Naive thymus-derived CD4-positive, alpha-beta T cell (primary cell): ENCODE measurements at regions not wholly inside any gene's neighbourhood (a gene's known extent, or its start where the extent isn't known, plus 50 kb on each side); places are given as distances from the start of the nearest gene placed in this dataset.
"Not testable (repeated sequence)": the region's sequence is repeated elsewhere in the genome, so short reads cannot be mapped to it uniquely, and the experiment has no call there.

Source experiments
- ATAC-seq: fragments of 150-1000 bp; cut with Tn5 transposase; 2 replicates; pipeline ENCODE4 v1.10.0; 2021; ENCODE audit warnings: mild to moderate bottlenecking, moderate library complexity
- CTCF ChIA-PET: fragments of 350-600 bp; sonication (Branson Sonifier 250); formaldehyde crosslinking; loops from one replicate; lab custom pipeline; 2021; ENCODE audit warnings: antibody characterized with exemption; lab: Charles Lee
- POLR2A ChIA-PET: fragments of 350-600 bp; sonication (Branson Sonifier 250); formaldehyde crosslinking; loops from one replicate; lab custom pipeline; 2021; ENCODE audit warnings: antibody characterized with exemption, inconsistent platforms; lab: Charles Lee
- DNase-seq, 9 donors: peaks; one replicate each; pipeline versions ENCODE4 v3.0.0 to v3.0.0-alpha.2; 2020 to 2022; ENCODE audit warnings: mixed read lengths in 1 of 9
- H3K27ac ChIP-seq: one replicate; pipeline ENCODE4 v1.7.0; 2013; ENCODE audit warnings: mild to moderate bottlenecking, low read depth, low read length, moderate library complexity
- H3K27me3 ChIP-seq, 2 donors: one replicate each; pipeline ENCODE4 v1.7.0; 2013; ENCODE audit warnings: low read length in 2 of 2, mild to moderate bottlenecking in 2 of 2, moderate library complexity in 2 of 2; ENCODE audit not compliant: control insufficient read depth in 2 of 2, insufficient read depth in 2 of 2
- H3K36me3 ChIP-seq, 3 experiments: 1 replicate in 2 of 3; 2 replicates in 1 of 3; pipeline ENCODE4 v1.7.0; 2013; ENCODE audit warnings: low read length in 3 of 3, mild to moderate bottlenecking in 3 of 3, moderate library complexity in 1 of 3; ENCODE audit not compliant: insufficient read depth in 3 of 3, control insufficient read depth in 2 of 3
- H3K4me1 ChIP-seq, 2 donors: one replicate each; pipeline ENCODE4 v1.7.0; 2013; ENCODE audit warnings: low read length in 2 of 2, mild to moderate bottlenecking in 2 of 2, moderate library complexity in 1 of 2; ENCODE audit not compliant: control insufficient read depth in 2 of 2, insufficient read depth in 2 of 2
- H3K4me3 ChIP-seq: 2 replicates; pipeline ENCODE4 v1.7.0; 2013; ENCODE audit warnings: mild to moderate bottlenecking, low read length
- H3K9me3 ChIP-seq, 3 experiments: 1 replicate in 2 of 3; 2 replicates in 1 of 3; pipeline ENCODE4 v1.7.0; 2013; ENCODE audit warnings: low read length in 3 of 3; ENCODE audit not compliant: control insufficient read depth in 2 of 3
- H3K27ac Mint-ChIP-seq, 9 donors: one replicate each; pipeline ENCODE4 v1.8.0; 2020 to 2022; ENCODE audit warnings: mixed read lengths in 9 of 9, mild to moderate bottlenecking in 8 of 9, moderate library complexity in 5 of 9, inconsistent platforms in 2 of 9
- H3K27me3 Mint-ChIP-seq, 5 donors: one replicate each; pipeline ENCODE4 v1.8.0; 2021 to 2022; ENCODE audit warnings: mixed read lengths in 5 of 5, mild to moderate bottlenecking in 1 of 5
- H3K36me3 Mint-ChIP-seq, 5 donors: one replicate each; pipeline ENCODE4 v1.8.0; 2020 to 2022; ENCODE audit warnings: mixed read lengths in 5 of 5, mild to moderate bottlenecking in 3 of 5, inconsistent platforms in 1 of 5
- H3K4me1 Mint-ChIP-seq, 7 donors: one replicate each; pipeline ENCODE4 v1.8.0; 2020 to 2022; ENCODE audit warnings: mixed read lengths in 7 of 7, mild to moderate bottlenecking in 3 of 7, inconsistent platforms in 1 of 7
- H3K4me3 Mint-ChIP-seq, 10 donors: one replicate each; pipeline ENCODE4 v1.8.0; 2020 to 2022; ENCODE audit warnings: mild to moderate bottlenecking in 10 of 10, mixed read lengths in 10 of 10, moderate library complexity in 6 of 10, inconsistent platforms in 2 of 10
- H3K9me3 Mint-ChIP-seq, 11 donors: one replicate each; pipeline ENCODE4 v1.8.0; 2020 to 2022; ENCODE audit warnings: mixed read lengths in 11 of 11, mild to moderate bottlenecking in 4 of 11, inconsistent platforms in 1 of 11, moderate library complexity in 1 of 11
- intact Hi-C, 2 donors: fragments of 100-400 bp; cut with micrococcal nuclease; formaldehyde crosslinking; loops; one replicate each; pipeline ENCODE4 v1.15.1; 2023

DNA sequence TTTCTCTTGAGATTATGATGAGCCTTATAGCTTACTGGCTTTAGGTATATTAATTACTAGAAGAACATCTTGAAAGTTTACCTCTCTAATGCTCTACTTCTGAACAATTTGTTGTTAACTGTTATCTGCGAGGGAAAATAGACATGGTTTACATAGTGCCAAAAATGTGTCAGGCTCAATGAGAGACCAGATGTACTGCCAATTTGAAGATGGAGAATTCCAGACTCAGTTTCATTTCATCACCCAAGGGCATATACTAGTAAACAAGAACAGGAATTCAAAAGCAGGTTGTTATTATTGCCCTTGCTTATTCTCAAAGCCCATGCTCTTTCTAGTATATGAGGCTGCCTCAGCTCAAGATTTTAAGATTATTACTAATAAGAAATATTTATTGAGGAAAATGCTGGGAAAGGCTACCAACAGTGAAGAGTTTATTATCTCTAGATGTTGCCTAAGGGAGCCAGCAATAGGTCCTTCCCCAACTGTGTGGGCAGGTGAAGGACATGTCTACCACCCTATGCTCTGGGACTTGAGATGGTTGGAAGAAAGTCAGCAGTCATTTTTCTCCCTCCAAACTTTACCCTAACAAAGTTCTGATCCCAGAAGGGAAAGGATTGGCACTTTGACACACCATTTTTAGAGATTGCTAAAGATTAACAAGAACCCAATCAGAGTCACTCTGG is 792.7 kb downstream of the METTL4 start:
- H3K9me3 Mint-ChIP-seq, result peaks cover 0 to 8% (median 1%) of the 10 kb centered on the region in 11 donors
- no peaks in the 10 kb centered on the region for H3K4me1 Mint-ChIP-seq
- no peak overlapping the region for H3K4me3 Mint-ChIP-seq
- Histone ChIP-seq H3K27ac (no peak overlapping the region), H3K4me3 (no peak overlapping the region), H3K9me3 (no peaks in the 10 kb centered on the region), H3K27me3 (no peaks in the 10 kb centered on the region), H3K4me1 (no peaks in the 10 kb centered on the region), H3K36me3 (no peaks in the 10 kb centered on the region)
- no peak for ATAC-seq
- no peak for DNase-seq
- no peaks in the 10 kb centered on the region for H3K27me3 Mint-ChIP-seq
- H3K27ac Mint-ChIP-seq, result no peak overlapping the region
- intact Hi-C loops, result no loop called here
- ChIA-PET POLR2A (no interaction called here), CTCF (no interaction called here)
- no peaks in the 10 kb centered on the region for H3K36me3 Mint-ChIP-seq

DNA sequence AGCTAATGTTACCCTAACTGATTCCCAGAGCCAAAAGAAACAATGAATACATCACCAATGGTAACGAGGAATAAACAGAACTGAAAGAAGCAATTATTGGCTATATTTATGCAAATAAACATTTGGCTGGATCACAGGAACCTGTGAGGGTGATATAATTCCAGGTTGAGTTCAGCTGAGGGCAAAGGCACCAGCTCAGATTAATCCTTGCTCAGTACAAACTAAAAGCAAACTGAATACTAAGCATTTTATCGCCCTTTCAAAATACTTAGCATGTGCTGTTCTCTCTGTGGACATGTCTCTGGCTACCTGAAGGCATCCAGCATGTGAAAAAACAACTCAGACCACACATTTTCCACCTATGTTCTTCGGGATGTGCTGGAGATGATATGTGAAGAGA is 791.7 kb downstream of the METTL4 start:
- Histone ChIP-seq H3K4me1 (no peaks in the 10 kb centered on the region), H3K9me3 (no peaks in the 10 kb centered on the region), H3K27me3 (no peaks in the 10 kb centered on the region), H3K27ac (no peak overlapping the region), H3K4me3 (no peak overlapping the region), H3K36me3 (no peaks in the 10 kb centered on the region)
- ChIA-PET POLR2A (no interaction called here), CTCF (no interaction called here)
- H3K27ac Mint-ChIP-seq, result no peak overlapping the region
- DNase-seq, result no peak
- intact Hi-C loops, result no loop called here
- H3K4me1 Mint-ChIP-seq, result no peaks in the 10 kb centered on the region
- peaks cover 0 to 8% (median 1%) of the 10 kb centered on the region in 11 donors for H3K9me3 Mint-ChIP-seq
- no peaks in the 10 kb centered on the region for H3K36me3 Mint-ChIP-seq
- no peaks in the 10 kb centered on the region for H3K27me3 Mint-ChIP-seq
- ATAC-seq, result no peak
- no peak overlapping the region for H3K4me3 Mint-ChIP-seq

DNA sequence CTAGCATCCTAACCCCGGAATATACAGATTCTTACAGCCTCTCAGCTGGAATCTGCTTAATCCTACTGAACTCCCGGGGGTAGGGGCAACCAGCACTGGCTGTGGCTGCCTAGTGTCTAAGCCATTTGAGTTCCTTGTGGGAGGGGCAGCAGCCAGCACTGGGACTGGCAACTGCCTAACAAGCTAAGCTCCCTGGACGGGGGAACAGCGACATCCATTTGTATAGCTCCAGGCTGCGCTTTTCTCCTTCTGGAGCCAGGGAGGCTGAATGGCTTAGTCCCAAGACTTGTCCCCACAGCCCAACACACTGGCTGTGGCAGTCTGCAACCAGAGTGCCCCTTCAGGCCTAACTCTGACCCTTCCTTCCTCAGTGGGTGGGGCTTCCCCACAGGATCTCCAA is 787.2 kb downstream of the METTL4 start:
- intact Hi-C loops, result no loop called here
- H3K4me3 Mint-ChIP-seq, result no peak overlapping the region
- no peak overlapping the region for H3K27ac Mint-ChIP-seq

DNA sequence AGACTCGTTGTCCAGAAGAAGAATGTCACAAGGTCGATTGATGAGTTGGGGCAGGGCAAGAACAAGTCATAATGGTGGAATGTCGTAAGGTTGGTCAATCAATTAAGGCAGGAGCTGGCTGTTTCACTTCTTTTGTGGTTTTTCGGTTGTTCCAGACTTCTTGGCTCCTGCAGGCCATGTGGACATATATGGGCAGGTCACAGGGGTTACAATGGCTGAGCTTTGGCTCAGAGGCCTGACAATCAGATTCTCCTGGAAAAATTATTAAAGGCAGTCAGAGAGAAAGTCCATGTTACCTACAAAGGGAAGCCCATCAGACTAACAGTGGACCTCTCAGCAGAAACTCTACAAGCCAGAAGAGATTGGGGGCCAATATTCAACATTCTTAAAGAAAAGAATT is 785.3 kb downstream of the METTL4 start:
- H3K4me1 Mint-ChIP-seq, H3K27me3 Mint-ChIP-seq, H3K9me3 ChIP-seq, ATAC-seq, H3K27ac ChIP-seq, H3K36me3 ChIP-seq, H3K4me3 ChIP-seq, H3K27me3 ChIP-seq, CTCF ChIA-PET, intact Hi-C loops, H3K4me1 ChIP-seq, H3K27ac Mint-ChIP-seq, H3K36me3 Mint-ChIP-seq, DNase-seq, H3K4me3 Mint-ChIP-seq: not testable (repeated sequence)
- POLR2A ChIA-PET, result interaction anchor here (0.6 kb wide), 1 partner anchor 246 kb away, joined by 4 read pairs; no protein-coding TSS in a partner anchor
- H3K9me3 Mint-ChIP-seq, result peaks cover 0 to 16% (median 7%) of the 10 kb centered on the region in 11 donors

More for the DNA sequence above, 787.2 kb downstream of the METTL4 start:
- Mint-ChIP-seq H3K9me3 (peaks cover 0 to 16% (median 7%) of the 10 kb centered on the region in 11 donors), H3K36me3 (peaks cover 0 to 3% (median 0%) of the 10 kb centered on the region in 5 donors), H3K27me3 (peaks cover 0 to 4% (median 0%) of the 10 kb centered on the region in 5 donors), H3K4me1 (no peaks in the 10 kb centered on the region)
- CTCF ChIA-PET, result no interaction called here
- no peak overlapping the region for H3K4me3 ChIP-seq
- no peaks in the 10 kb centered on the region for H3K4me1 ChIP-seq
- no peak for DNase-seq
- ATAC-seq, result no peak
- H3K27ac ChIP-seq, result no peak overlapping the region
- POLR2A ChIA-PET, result no interaction called here
- H3K27me3 ChIP-seq, result no peaks in the 10 kb centered on the region
- no peaks in the 10 kb centered on the region for H3K36me3 ChIP-seq
- H3K9me3 ChIP-seq, result no peaks in the 10 kb centered on the region

DNA sequence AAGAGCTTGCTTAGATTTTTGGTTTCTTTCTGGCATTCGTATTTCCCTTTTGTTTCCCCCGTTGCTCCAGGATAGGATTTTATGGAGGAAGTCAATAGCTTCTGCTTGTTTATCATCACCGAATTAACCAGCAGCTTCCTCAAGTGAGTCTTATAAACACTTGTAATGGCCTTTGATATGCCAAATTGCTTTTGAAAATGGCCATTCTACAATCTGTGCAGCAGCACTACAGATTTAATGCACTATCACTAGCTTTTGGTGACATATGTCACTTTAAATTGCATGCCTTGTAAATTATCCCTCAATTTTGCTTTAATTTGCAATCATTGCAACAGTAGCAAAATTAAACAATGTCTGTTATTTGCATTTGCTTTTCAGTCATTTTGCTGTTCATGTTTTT is 774.7 kb downstream of the METTL4 start:
- H3K27me3 ChIP-seq, result no peaks in the 10 kb centered on the region
- ChIA-PET POLR2A (no interaction called here), CTCF (no interaction called here)
- intact Hi-C loops, result no loop called here
- peaks cover 0 to 5% (median 0%) of the 10 kb centered on the region in 11 donors for H3K9me3 Mint-ChIP-seq
- no peak for ATAC-seq
- no peak for DNase-seq
- H3K27ac Mint-ChIP-seq, result no peak overlapping the region
- H3K36me3 ChIP-seq, result no peaks in the 10 kb centered on the region
- H3K4me1 Mint-ChIP-seq, result no peaks in the 10 kb centered on the region
- H3K4me3 ChIP-seq, result no peak overlapping the region
- no peak overlapping the region for H3K27ac ChIP-seq
- H3K4me3 Mint-ChIP-seq, result no peak overlapping the region
- no peaks in the 10 kb centered on the region for H3K9me3 ChIP-seq
- H3K27me3 Mint-ChIP-seq, result no peaks in the 10 kb centered on the region
- H3K36me3 Mint-ChIP-seq, result peaks cover 0 to 4% (median 0%) of the 10 kb centered on the region in 5 donors
- no peaks in the 10 kb centered on the region for H3K4me1 ChIP-seq

DNA sequence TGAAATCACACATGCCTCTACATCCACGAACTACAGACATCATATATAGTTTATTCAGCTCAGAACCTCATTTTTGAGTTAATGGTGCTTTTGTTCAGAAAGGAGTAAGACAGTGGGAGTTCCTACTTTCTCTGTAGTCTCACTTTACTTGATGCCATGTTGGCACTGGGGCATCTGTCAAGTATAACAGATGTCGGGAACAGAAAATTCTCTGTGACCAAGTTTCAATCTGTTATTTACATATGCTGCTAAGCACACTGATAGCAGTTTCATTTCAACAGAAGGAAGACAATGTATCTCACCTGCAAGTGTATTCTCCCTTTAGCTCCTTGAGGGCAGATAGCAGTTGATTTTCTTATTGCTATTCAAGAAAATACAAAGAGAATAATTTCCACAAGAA is 774.1 kb downstream of the METTL4 start:
- CTCF ChIA-PET, result no interaction called here

DNA sequence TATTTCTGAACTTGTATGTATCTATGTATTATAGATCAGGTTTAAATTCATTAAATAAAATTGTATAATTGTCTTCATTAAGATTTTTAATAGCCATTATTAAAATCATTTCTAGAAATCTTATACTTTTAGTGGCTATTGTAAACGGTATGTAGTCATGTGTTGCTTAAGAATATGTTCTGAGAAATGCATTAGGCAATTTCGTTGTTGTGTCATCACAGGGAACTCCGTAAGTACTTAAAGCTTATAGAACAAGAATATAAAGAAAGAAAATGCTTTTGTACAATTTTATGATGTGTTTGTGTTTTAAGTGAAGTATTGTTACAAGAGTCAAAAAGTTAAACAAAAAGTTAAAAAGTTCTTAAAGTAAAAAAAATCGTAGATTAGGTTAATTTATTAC is 765.8 kb downstream of the METTL4 start:
- DNase-seq, result no peak
- POLR2A ChIA-PET, result no interaction called here

More for the DNA sequence above, 774.1 kb downstream of the METTL4 start:
- Mint-ChIP-seq H3K9me3 (peaks cover 0 to 6% (median 0%) of the 10 kb centered on the region in 11 donors), H3K36me3 (peaks cover 0 to 4% (median 0%) of the 10 kb centered on the region in 5 donors), H3K4me1 (no peaks in the 10 kb centered on the region), H3K4me3 (no peak overlapping the region), H3K27me3 (no peaks in the 10 kb centered on the region), H3K27ac (no peak overlapping the region)
- H3K4me1 ChIP-seq, result no peaks in the 10 kb centered on the region
- no peak for DNase-seq
- no peaks in the 10 kb centered on the region for H3K27me3 ChIP-seq
- no peaks in the 10 kb centered on the region for H3K36me3 ChIP-seq
- POLR2A ChIA-PET, result no interaction called here
- intact Hi-C loops, result no loop called here
- no peak overlapping the region for H3K4me3 ChIP-seq
- no peak overlapping the region for H3K27ac ChIP-seq
- no peaks in the 10 kb centered on the region for H3K9me3 ChIP-seq
- ATAC-seq, result no peak

More for the DNA sequence above, 765.8 kb downstream of the METTL4 start:
- Mint-ChIP-seq H3K4me3 (no peak overlapping the region), H3K27ac (no peak overlapping the region), H3K9me3 (peaks cover 0 to 6% (median 0%) of the 10 kb centered on the region in 11 donors), H3K4me1 (no peaks in the 10 kb centered on the region), H3K36me3 (no peaks in the 10 kb centered on the region), H3K27me3 (no peaks in the 10 kb centered on the region)
- Histone ChIP-seq H3K36me3 (no peaks in the 10 kb centered on the region), H3K4me3 (no peak overlapping the region), H3K4me1 (no peaks in the 10 kb centered on the region), H3K9me3 (no peaks in the 10 kb centered on the region), H3K27ac (no peak overlapping the region), H3K27me3 (no peaks in the 10 kb centered on the region)
- ATAC-seq, result no peak
- CTCF ChIA-PET, result no interaction called here
- intact Hi-C loops, result no loop called here
